ENCODE measurements at regions not wholly inside any gene's neighbourhood (a gene's known extent, or its start where the extent isn't known, plus 50 kb on each side); places are given as distances from the start of the nearest gene placed in this dataset.
"Not testable (repeated sequence)": the region's sequence is repeated elsewhere in the genome, so short reads cannot be mapped to it uniquely, and the experiment has no call there.

- no peak for ATAC-seq (replicated peaks in 6 of 8)
- Histone ChIP-seq H3K4me1 (replicated peaks in 1 of 2) (peaks cover 10 to 23% of the 10 kb centered on the region in 2 donors), H3K4me3 (no peak overlapping the region), H3K27ac (no peak overlapping the region)
- in situ Hi-C loops (cut with MboI; ENCODE audit: low pct_unique_long_range_greater_than_20kb in 2 of 9, low sequenced_read_pairs in 9 of 9, unreplicated experiment in 9 of 9), result loop anchor here in 1 of 9 experiments (25.0 kb wide), 1 partner anchor 297 kb away; no protein-coding TSS in a partner anchor
- WGBS, 10 experiments, result 15 to 89% (median 77%) methylated on average over 1 to 9 of the region's 29 CpGs; no CpG with 5 or more reads in 6 of the 10 experiments
Measured at GRCh38 chr19:5290336-5291262, 50.0 kb downstream of the PTPRS start.

DNA sequence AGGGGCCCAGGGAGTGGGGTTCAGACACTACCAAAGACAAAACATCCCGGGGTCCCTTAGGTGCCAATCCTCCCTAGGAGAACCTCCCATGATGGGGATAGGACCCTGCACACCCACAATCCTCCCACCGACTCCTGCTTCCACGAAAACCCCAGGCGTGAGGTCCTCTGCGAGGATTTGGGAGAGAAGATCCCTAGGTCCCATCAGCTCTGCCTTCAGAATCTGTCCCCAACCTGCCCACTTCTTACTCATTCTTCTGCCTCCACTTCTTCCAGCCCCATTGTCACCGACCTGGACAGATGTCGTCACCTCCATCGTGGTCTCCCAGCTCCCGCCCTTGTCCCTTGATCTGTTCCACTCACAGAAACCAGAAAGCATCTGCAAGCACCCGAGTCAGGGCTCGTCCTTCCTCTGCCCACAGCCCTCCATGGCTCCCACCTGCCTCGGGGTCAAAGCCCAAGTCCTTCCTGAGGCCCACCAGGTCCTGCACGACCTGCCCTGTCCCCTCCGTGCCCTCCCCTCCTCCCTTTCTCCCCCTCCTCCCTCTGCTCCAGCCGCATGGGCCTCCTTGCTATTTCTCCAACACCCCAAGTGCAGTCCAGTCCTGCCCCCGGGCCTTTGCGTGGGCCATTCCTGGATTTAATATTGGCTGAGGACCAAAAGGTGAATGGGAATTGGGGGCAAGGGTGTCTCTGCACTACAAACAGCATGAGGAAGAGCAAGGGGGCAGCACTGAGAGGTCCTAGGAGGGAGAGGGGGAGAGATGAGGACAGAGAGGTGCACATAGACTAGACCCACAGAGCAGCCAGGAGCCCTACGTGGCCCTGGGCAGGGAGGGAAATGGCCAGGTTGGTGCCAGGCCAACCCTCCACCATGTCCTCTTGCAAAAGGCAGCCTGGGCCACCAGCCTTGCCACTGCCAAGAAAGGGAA lies 51.3 kb downstream of the PTPRS start:
- Histone ChIP-seq H3K4me3 (no peak overlapping the region), H3K4me1 (replicated peaks in 1 of 2) (peaks cover 8 to 16% of the 10 kb centered on the region in 2 donors), H3K27ac (no peak overlapping the region)
- no peak for ATAC-seq (replicated peaks in 6 of 8)
- in situ Hi-C loops (cut with MboI; ENCODE audit: low pct_unique_long_range_greater_than_20kb in 2 of 9, low sequenced_read_pairs in 9 of 9, unreplicated experiment in 9 of 9), result loop anchor here in 1 of 9 experiments (25.0 kb wide), 1 partner anchor 298 kb away; no protein-coding TSS in a partner anchor
- WGBS, 10 experiments, result 0 to 100% (median 89%) methylated on average over 1 to 3 of the region's 18 CpGs; no CpG with 5 or more reads in 6 of the 10 experiments

GRCh38 chr19:5288347-5288739 lies 52.3 kb downstream of the PTPRS start:
- H3K4me3 ChIP-seq, result no peak overlapping the region
- H3K27ac ChIP-seq, result no peak overlapping the region
- peak in 3 of 8 experiments; percentile 11 to 38 (median 25) for ATAC-seq (replicated peaks in 6 of 8)
- H3K4me1 ChIP-seq (replicated peaks in 1 of 2), result peaks cover 3 to 15% of the 10 kb centered on the region in 2 donors
- WGBS, 10 experiments, result 11 to 60% methylated on average over 2 to 3 of the region's 4 CpGs; no CpG with 5 or more reads in 8 of the 10 experiments
- in situ Hi-C loops (cut with MboI; ENCODE audit: low pct_unique_long_range_greater_than_20kb in 2 of 9, low sequenced_read_pairs in 9 of 9, unreplicated experiment in 9 of 9), result loop anchor here in 1 of 9 experiments (25.0 kb wide), 1 partner anchor 299 kb away; no protein-coding TSS in a partner anchor

- in situ Hi-C loops (cut with MboI; ENCODE audit: low pct_unique_long_range_greater_than_20kb in 2 of 9, low sequenced_read_pairs in 9 of 9, unreplicated experiment in 9 of 9), result loop anchor here in 1 of 9 experiments (25.0 kb wide), 1 partner anchor 300 kb away; no protein-coding TSS in a partner anchor
- WGBS, 10 experiments, result 42 to 100% (median 83%) methylated on average over 1 to 5 of the region's 5 CpGs; no CpG with 5 or more reads in 5 of the 10 experiments
- Histone ChIP-seq H3K4me3 (no peak overlapping the region), H3K4me1 (replicated peaks in 1 of 2) (peaks cover 0 to 15% of the 10 kb centered on the region in 2 donors), H3K27ac (no peak overlapping the region)
- ATAC-seq (replicated peaks in 6 of 8), result no peak
Measured at GRCh38 chr19:5287066-5287465, 53.5 kb downstream of the PTPRS start.

DNA sequence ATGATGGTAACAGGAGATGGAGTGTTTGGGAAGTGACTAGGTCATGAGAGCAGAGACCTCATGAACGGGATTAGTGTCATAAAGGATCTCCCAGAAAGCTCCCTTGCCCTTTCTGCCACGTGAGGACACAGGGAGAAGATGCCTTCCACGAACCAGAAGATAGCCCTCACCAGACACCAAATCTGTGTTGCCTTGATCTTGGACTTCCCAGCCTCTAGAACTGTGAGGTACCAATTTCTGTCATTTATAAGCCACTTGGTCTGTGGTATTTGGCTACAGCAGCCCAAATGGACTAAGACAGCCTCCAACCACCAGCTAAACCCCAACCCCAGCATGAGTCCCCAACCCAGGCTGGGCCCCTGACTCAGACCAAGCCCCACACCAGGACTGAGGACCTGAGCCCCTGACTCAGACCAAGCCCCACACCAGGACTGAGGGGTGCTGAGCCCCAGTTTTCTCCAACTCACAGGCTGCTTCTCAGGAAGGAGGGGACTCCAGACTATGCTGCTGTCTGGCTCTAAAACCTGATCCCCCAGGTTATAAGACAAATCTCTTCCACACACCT lies 54.1 kb downstream of the PTPRS start:
- 80 to 100% (median 100%) methylated on average over 1 to 2 of the region's 3 CpGs; no CpG with 5 or more reads in 5 of the 10 experiments for whole genome bisulfite sequencing, 10 experiments
- Histone ChIP-seq H3K4me1 (replicated peaks in 1 of 2) (peaks cover 0 to 15% of the 10 kb centered on the region in 2 donors), H3K4me3 (no peak overlapping the region), H3K27ac (no peak overlapping the region)
- ATAC-seq (replicated peaks in 6 of 8), result no peak
- in situ Hi-C loops (cut with MboI; ENCODE audit: low pct_unique_long_range_greater_than_20kb in 2 of 9, low sequenced_read_pairs in 9 of 9, unreplicated experiment in 9 of 9), result loop anchor here in 1 of 9 experiments (25.0 kb wide), 1 partner anchor 301 kb away; no protein-coding TSS in a partner anchor

- Histone ChIP-seq H3K4me3 (no peak overlapping the region), H3K27ac (no peak overlapping the region), H3K4me1 (replicated peaks in 1 of 2) (peaks cover 0 to 12% of the 10 kb centered on the region in 2 donors)
- 0 to 83% (median 50%) methylated on average over 1 to 3 of the region's 15 CpGs; no CpG with 5 or more reads in 7 of the 10 experiments for WGBS, 10 experiments
- no peak for ATAC-seq (replicated peaks in 6 of 8)
- in situ Hi-C loops (cut with MboI; ENCODE audit: low pct_unique_long_range_greater_than_20kb in 2 of 9, low sequenced_read_pairs in 9 of 9, unreplicated experiment in 9 of 9), result loop anchor here in 1 of 9 experiments (25.0 kb wide), 1 partner anchor 301 kb away; no protein-coding TSS in a partner anchor
Measured at GRCh38 chr19:5285955-5286354, 54.7 kb downstream of the PTPRS start.

GRCh38 chr19:5285311-5285710 lies 55.3 kb downstream of the PTPRS start:
- no peak for ATAC-seq (replicated peaks in 6 of 8)
- WGBS, 10 experiments, result 77 to 100% (median 97%) methylated on average over 1 to 6 of the region's 6 CpGs; no CpG with 5 or more reads in 4 of the 10 experiments
- Histone ChIP-seq H3K27ac (no peak overlapping the region), H3K4me1 (replicated peaks in 1 of 2) (peaks cover 0 to 5% of the 10 kb centered on the region in 2 donors), H3K4me3 (no peak overlapping the region)
- in situ Hi-C loops (cut with MboI; ENCODE audit: low pct_unique_long_range_greater_than_20kb in 2 of 9, low sequenced_read_pairs in 9 of 9, unreplicated experiment in 9 of 9), result loop anchor here in 1 of 9 experiments (25.0 kb wide), 1 partner anchor 302 kb away; no protein-coding TSS in a partner anchor

GRCh38 chr19:5282901-5283300 lies 57.7 kb downstream of the PTPRS start:
- ATAC-seq (replicated peaks in 6 of 8), result no peak
- Histone ChIP-seq H3K4me3 (no peak overlapping the region), H3K27ac (no peak overlapping the region), H3K4me1 (replicated peaks in 1 of 2) (no peaks in the 10 kb centered on the region)
- 72 to 100% (median 100%) methylated on average over 1 to 6 of the region's 9 CpGs; no CpG with 5 or more reads in 7 of the 10 experiments for WGBS, 10 experiments
- in situ Hi-C loops (cut with MboI; ENCODE audit: low pct_unique_long_range_greater_than_20kb in 2 of 9, low sequenced_read_pairs in 9 of 9, unreplicated experiment in 9 of 9), result loop anchor here in 1 of 9 experiments (25.0 kb wide), 1 partner anchor 304 kb away; no protein-coding TSS in a partner anchor

GRCh38 chr19:5281588-5281987 lies 59.0 kb downstream of the PTPRS start:
- WGBS, 10 experiments, result 40 to 100% (median 94%) methylated on average over 1 to 4 of the region's 8 CpGs; no CpG with 5 or more reads in 6 of the 10 experiments
- in situ Hi-C loops (cut with MboI; ENCODE audit: low pct_unique_long_range_greater_than_20kb in 2 of 9, low sequenced_read_pairs in 9 of 9, unreplicated experiment in 9 of 9), result loop anchor here in 1 of 9 experiments (25.0 kb wide), 1 partner anchor 306 kb away; no protein-coding TSS in a partner anchor
- Histone ChIP-seq H3K4me1 (replicated peaks in 1 of 2) (no peaks in the 10 kb centered on the region), H3K4me3 (no peak overlapping the region), H3K27ac (no peak overlapping the region)
- ATAC-seq (replicated peaks in 6 of 8), result peak in 3 of 8 experiments; percentile 54 to 73 (median 70)

DNA sequence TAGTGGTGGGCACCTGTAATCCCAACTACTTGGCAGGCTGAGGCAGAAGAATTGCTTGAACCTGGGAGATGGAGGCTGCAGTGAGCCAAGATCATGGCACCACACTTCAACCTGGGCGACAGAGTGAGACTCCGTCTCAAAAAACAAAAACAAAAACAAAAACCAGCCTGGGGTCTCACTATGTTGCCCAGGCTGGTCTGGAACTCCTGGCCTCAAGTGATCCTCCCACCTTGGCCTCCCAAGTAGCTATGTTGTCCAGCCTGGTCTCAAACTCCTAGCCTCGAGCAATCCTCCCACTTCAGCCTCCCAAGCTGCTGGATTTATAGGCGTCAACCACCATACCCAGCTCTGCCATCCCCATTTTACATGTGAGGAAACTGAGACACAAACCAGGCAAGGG lies 64.9 kb downstream of the PTPRS start:
- not testable (repeated sequence) for H3K4me1 ChIP-seq (replicated peaks in 1 of 2); ATAC-seq (replicated peaks in 6 of 8); H3K27ac ChIP-seq; H3K4me3 ChIP-seq
- in situ Hi-C loops (cut with MboI; ENCODE audit: low pct_unique_long_range_greater_than_20kb in 2 of 9, low sequenced_read_pairs in 9 of 9, unreplicated experiment in 9 of 9), result loop anchor here in 1 of 9 experiments (25.0 kb wide), 1 partner anchor 312 kb away; no protein-coding TSS in a partner anchor
- WGBS, 10 experiments, result 100% methylated on average over 1 to 2 of the region's 4 CpGs; no CpG with 5 or more reads in 8 of the 10 experiments

DNA sequence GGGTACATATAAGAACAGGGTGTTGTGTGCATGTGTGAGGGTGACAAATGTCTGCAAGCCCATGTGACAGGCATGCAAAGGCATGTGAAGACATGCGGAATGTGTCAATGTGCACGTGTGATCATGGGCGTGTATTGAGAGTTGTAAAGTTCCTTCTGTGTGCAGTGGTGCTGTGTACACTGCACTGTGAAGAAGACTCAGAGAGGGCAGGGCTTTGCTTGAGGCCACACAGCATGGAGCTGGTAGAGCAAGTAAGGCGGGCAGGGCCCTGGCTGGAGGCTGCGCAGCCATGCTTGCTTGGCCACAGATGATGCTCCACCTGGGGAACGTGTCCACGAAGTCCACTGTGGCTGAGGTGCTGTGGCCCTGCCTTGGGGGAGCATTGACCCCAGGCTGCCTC lies 66.8 kb downstream of the PTPRS start:
- in situ Hi-C loops (cut with MboI; ENCODE audit: low pct_unique_long_range_greater_than_20kb in 2 of 9, low sequenced_read_pairs in 9 of 9, unreplicated experiment in 9 of 9), result no loop called here
- no peak overlapping the region for H3K4me3 ChIP-seq
- 83 to 100% (median 92%) methylated on average over 1 to 5 of the region's 7 CpGs; no CpG with 5 or more reads in 6 of the 10 experiments for WGBS, 10 experiments
- ATAC-seq (replicated peaks in 6 of 8), result no peak
- H3K4me1 ChIP-seq (replicated peaks in 1 of 2), result no peaks in the 10 kb centered on the region
- H3K27ac ChIP-seq, result no peak overlapping the region

DNA sequence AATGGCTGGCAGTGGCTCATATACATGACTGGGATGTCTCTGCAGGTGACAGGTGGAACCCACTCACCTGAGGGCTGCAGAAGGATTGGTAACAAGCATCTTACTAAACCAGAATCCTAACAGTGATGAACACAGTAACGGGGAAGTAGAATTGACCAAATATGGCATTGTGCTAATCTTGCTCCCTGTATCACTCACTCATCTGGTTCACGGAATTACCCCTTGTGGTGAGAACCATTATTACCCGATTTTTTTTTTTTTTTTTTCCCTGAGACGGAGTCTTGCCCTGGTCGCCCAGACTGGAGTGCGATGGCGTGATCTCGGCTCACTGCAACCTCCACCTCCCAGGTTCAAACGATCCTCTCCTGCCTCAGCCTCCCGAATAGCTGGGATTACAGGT lies 69.5 kb downstream of the PTPRS start:
- Histone ChIP-seq H3K4me1 (replicated peaks in 1 of 2) (no peaks in the 10 kb centered on the region), H3K4me3 (no peak overlapping the region), H3K27ac (no peak overlapping the region)
- WGBS, 10 experiments, result 67 to 95% (median 82%) methylated on average over 2 to 9 of the region's 10 CpGs; no CpG with 5 or more reads in 6 of the 10 experiments
- peak in 3 of 8 experiments; percentile 27 to 72 (median 57) for ATAC-seq (replicated peaks in 6 of 8)
- in situ Hi-C loops (cut with MboI; ENCODE audit: low pct_unique_long_range_greater_than_20kb in 2 of 9, low sequenced_read_pairs in 9 of 9, unreplicated experiment in 9 of 9), result no loop called here
